ENCODE measurements at regions not wholly inside any gene's neighbourhood (a gene's known extent, or its start where the extent isn't known, plus 50 kb on each side); places are given as distances from the start of the nearest gene placed in this dataset.
"Not testable (repeated sequence)": the region's sequence is repeated elsewhere in the genome, so short reads cannot be mapped to it uniquely, and the experiment has no call there.

- DNase-seq, result no peak
Measured at GRCh38 chrX:5695971-5696370, 532.7 kb downstream of the NLGN4X start.

GRCh38 chrX:5683996-5684395 lies 544.7 kb downstream of the NLGN4X start:
- DNase-seq, result no peak

- DNase-seq, result no peak
Measured at GRCh38 chrX:5681159-5681558, 547.5 kb downstream of the NLGN4X start.

- DNase-seq, result no peak
Measured at GRCh38 chrX:5674036-5674435, 554.6 kb downstream of the NLGN4X start.

GRCh38 chrX:5672099-5672498 lies 556.6 kb downstream of the NLGN4X start:
- DNase-seq, result no peak

GRCh38 chrX:5666689-5667088 lies 562.0 kb downstream of the NLGN4X start:
- not testable (repeated sequence) for DNase-seq

GRCh38 chrX:5656544-5656943 lies 572.1 kb downstream of the NLGN4X start:
- no peak for DNase-seq

- DNase-seq, result no peak
Measured at GRCh38 chrX:5650904-5651303, 577.8 kb downstream of the NLGN4X start.

- no peak for DNase-seq
Measured at GRCh38 chrX:5648941-5649568, 579.6 kb downstream of the NLGN4X start.

- DNase-seq, result no peak
Measured at GRCh38 chrX:5646818-5647217, 581.8 kb downstream of the NLGN4X start.

GRCh38 chrX:5644776-5645175 lies 583.9 kb downstream of the NLGN4X start:
- DNase-seq, result no peak

- no peak for DNase-seq
Measured at GRCh38 chrX:5640071-5640470, 588.6 kb downstream of the NLGN4X start.

- DNase-seq, result no peak
Measured at GRCh38 chrX:5638572-5638971, 590.1 kb downstream of the NLGN4X start.

- no peak for DNase-seq
Measured at GRCh38 chrX:5632887-5633286, 595.8 kb downstream of the NLGN4X start.

- no peak for DNase-seq
Measured at GRCh38 chrX:5632061-5632614, 596.5 kb downstream of the NLGN4X start.

- no peak for DNase-seq
Measured at GRCh38 chrX:5617666-5618065, 611.0 kb downstream of the NLGN4X start.

- no peak for DNase-seq
Measured at GRCh38 chrX:5595570-5595969, 633.1 kb downstream of the NLGN4X start.

- no peak for DNase-seq
Measured at GRCh38 chrX:5586726-5587125, 641.9 kb downstream of the NLGN4X start.

- DNase-seq, result no peak
Measured at GRCh38 chrX:5575407-5575806, 653.3 kb downstream of the NLGN4X start.

GRCh38 chrX:5568934-5569333 lies 659.7 kb downstream of the NLGN4X start:
- DNase-seq, result no peak

- no peak for DNase-seq
Measured at GRCh38 chrX:5559386-5559785, 669.3 kb downstream of the NLGN4X start.

- no peak for DNase-seq
Measured at GRCh38 chrX:5549512-5549911, 679.2 kb downstream of the NLGN4X start.

GRCh38 chrX:5537098-5537497 lies 691.6 kb downstream of the NLGN4X start:
- DNase-seq, result no peak

- no peak for DNase-seq
Measured at GRCh38 chrX:5536261-5536660, 692.4 kb downstream of the NLGN4X start.

- no peak for DNase-seq
Measured at GRCh38 chrX:5528057-5528456, 700.6 kb downstream of the NLGN4X start.
